AG04450 (cell line): ENCODE measurements at regions not wholly inside any gene's neighbourhood (a gene's known extent, or its start where the extent isn't known, plus 50 kb on each side); places are given as distances from the start of the nearest gene placed in this dataset.

Source experiments
- CTCF ChIA-PET: fragments of 300-600, 350-600 bp; formaldehyde crosslinking; extraction: SDS; loops from one replicate; lab custom pipeline; 2022; ENCODE audit warnings: antibody characterized with exemption, inconsistent platforms; lab: Charles Lee
- POLR2A ChIA-PET: fragments of 350-600 bp; formaldehyde crosslinking; extraction: SDS; loops from one replicate; lab custom pipeline; 2021; ENCODE audit warnings: antibody characterized with exemption, inconsistent platforms; lab: Yijun Ruan, JAX
- DNase-seq: peaks from one replicate; pipeline ENCODE4 v3.0.0-alpha.2; 2011; ENCODE audit warnings: low read depth, low spot score
- H3K27ac ChIP-seq: one replicate; pipeline ENCODE4 v1.5.1; 2012; ENCODE audit warnings: low read depth, low read length, control low read depth
- H3K27me3 ChIP-seq: one replicate; pipeline ENCODE4 v1.6.0; 2012; ENCODE audit warnings: low read length; ENCODE audit not compliant: control insufficient read depth, insufficient read depth
- H3K4me3 ChIP-seq: 2 replicates; pipeline ENCODE4 v1.5.1; 2011; ENCODE audit warnings: mild to moderate bottlenecking, low read depth, low read length, control low read depth
- H3K9me3 ChIP-seq: 2 replicates; pipeline ENCODE4 v1.5.1; 2012; ENCODE audit warnings: low read length; ENCODE audit not compliant: control insufficient read depth, insufficient read depth
- TF ChIP-seq, protein P1 (sequence below): IDR thresholded peaks from 2 replicates; pipeline ENCODE4 v1.5.1; 2011; ENCODE audit warnings: low read depth, low read length, control low read depth, inconsistent platforms

DNA sequence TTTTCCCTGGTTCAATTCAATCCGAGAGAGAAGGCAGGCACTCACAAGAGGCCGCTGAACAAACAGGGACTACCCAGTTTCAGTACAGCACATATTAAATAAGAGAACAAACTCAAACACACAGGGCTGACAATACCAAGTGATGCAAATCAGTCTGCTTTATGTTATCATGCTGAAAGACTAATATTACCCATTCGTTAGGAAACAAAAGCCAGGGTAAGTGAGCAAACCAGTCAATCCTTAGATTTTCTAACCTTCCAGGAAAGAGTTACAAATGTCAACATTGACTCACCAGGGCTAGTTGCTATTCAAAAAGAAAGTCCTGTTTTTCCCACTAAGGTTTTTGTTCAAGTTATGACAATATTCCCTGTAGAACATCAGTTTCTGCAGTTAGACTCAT is 246.2 kb downstream of the C12orf42 start:
- Histone ChIP-seq H3K4me3 (no peak overlapping the region), H3K27me3 (no peaks in the 10 kb centered on the region), H3K9me3 (peaks cover 2% of the 10 kb centered on the region; the same call in 1 of the 2 replicates), H3K27ac (no peak overlapping the region)
- TF ChIP-seq, protein P1, sequence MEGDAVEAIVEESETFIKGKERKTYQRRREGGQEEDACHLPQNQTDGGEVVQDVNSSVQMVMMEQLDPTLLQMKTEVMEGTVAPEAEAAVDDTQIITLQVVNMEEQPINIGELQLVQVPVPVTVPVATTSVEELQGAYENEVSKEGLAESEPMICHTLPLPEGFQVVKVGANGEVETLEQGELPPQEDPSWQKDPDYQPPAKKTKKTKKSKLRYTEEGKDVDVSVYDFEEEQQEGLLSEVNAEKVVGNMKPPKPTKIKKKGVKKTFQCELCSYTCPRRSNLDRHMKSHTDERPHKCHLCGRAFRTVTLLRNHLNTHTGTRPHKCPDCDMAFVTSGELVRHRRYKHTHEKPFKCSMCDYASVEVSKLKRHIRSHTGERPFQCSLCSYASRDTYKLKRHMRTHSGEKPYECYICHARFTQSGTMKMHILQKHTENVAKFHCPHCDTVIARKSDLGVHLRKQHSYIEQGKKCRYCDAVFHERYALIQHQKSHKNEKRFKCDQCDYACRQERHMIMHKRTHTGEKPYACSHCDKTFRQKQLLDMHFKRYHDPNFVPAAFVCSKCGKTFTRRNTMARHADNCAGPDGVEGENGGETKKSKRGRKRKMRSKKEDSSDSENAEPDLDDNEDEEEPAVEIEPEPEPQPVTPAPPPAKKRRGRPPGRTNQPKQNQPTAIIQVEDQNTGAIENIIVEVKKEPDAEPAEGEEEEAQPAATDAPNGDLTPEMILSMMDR: no peak
- ChIA-PET CTCF (no interaction called here), POLR2A (no interaction called here)
- DNase-seq: no peak

DNA sequence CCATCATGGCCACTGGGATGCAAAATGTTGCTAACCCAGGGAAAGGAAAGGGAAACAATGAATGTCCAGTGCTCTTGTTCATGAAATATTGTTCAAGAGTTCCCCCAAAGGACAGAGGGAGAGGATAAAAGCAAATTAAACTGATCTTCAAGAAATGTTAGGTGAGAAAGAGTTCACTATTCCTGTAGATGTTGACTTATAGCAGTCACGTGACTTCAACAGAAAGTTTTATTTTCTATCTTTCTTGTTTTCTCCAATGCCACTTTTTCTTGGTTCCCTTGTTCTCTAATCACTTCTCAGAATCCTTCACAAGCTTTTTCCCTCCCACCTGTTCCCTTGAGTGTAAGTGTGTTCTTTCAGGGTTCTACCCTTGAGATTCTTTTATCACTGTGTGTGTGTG is 245.3 kb downstream of the C12orf42 start:
- Histone ChIP-seq H3K27ac (no peak overlapping the region), H3K27me3 (no peaks in the 10 kb centered on the region), H3K4me3 (no peak overlapping the region), H3K9me3 (peaks cover 2% of the 10 kb centered on the region)
- ChIA-PET CTCF (no interaction called here), POLR2A (no interaction called here)
- no peak for DNase-seq
- TF ChIP-seq, protein P1: no peak
